Thyroid gland (tissue), 4 donors: ENCODE measurements at regions not wholly inside any gene's neighbourhood (a gene's known extent, or its start where the extent isn't known, plus 50 kb on each side); places are given as distances from the start of the nearest gene placed in this dataset.
"Not testable (repeated sequence)": the region's sequence is repeated elsewhere in the genome, so short reads cannot be mapped to it uniquely, and the experiment has no call there.

Experiments used
- DNase-seq, 2 donors: peaks; one replicate each; pipeline ENCODE4 v3.0.0-alpha.2; 2019
- H3K27ac ChIP-seq, 3 donors: fragments of 200-600 bp; sonication (generic); 1 replicate in 2 of 3; 2 replicates in 1 of 3; pipeline ENCODE4 v1.5.1; 2016 to 2019; ENCODE audit warnings: mild to moderate bottlenecking in 1 of 3, moderate library complexity in 1 of 3
- H3K27me3 ChIP-seq: fragments of 200-600 bp; sonication (generic); one replicate; pipeline ENCODE4 v1.5.1; 2019
- H3K36me3 ChIP-seq, 2 donors: fragments of 200-600 bp; sonication (generic); one replicate each; pipeline ENCODE4 v1.5.1; 2016 to 2019
- H3K4me1 ChIP-seq, 2 donors: fragments of 200-600 bp; sonication (generic); one replicate each; pipeline ENCODE4 v1.5.1; 2017 to 2019
- H3K4me3 ChIP-seq, 3 donors: fragments of 200-600 bp; sonication (generic); replicated peaks in 1 of 3; 1 replicate in 2 of 3; 2 replicates in 1 of 3; pipeline ENCODE4 v1.5.1; 2016; ENCODE audit warnings: mild to moderate bottlenecking in 1 of 3
- H3K9me3 ChIP-seq: fragments of 200-600 bp; sonication (generic); one replicate; pipeline ENCODE4 v1.5.1; 2017
- CTCF ChIP-seq, 6 experiments: fragments of 200-600 bp in 3 of 6; fragments of 450-650 bp in 3 of 6; sonication (generic) in 3 of 6; IDR thresholded peaks; one replicate each; pipeline ENCODE4 v1.5.1; 2016 to 2019; ENCODE audit warnings: antibody characterized with exemption in 6 of 6, mild to moderate bottlenecking in 2 of 6, inconsistent platforms in 1 of 6, moderate library complexity in 1 of 6
- POLR2A ChIP-seq, 2 donors: fragments of 450-650 bp; IDR thresholded peaks; one replicate each; pipeline ENCODE4 v1.6.1; 2017; ENCODE audit warnings: antibody characterized with exemption in 2 of 2, mild to moderate bottlenecking in 2 of 2, moderate library complexity in 1 of 2
- WGBS, 2 donors: methylation state at CpG; one replicate each; pipeline ENCODE4 v1.1.5; 2017; 5-methylcytosine and 5-hydroxymethylcytosine counted together
- intact Hi-C: fragments of 100-400 bp; cut with DNase I; formaldehyde crosslinking; loops from one replicate; pipeline ENCODE4 v1.15.1; 2023

DNA sequence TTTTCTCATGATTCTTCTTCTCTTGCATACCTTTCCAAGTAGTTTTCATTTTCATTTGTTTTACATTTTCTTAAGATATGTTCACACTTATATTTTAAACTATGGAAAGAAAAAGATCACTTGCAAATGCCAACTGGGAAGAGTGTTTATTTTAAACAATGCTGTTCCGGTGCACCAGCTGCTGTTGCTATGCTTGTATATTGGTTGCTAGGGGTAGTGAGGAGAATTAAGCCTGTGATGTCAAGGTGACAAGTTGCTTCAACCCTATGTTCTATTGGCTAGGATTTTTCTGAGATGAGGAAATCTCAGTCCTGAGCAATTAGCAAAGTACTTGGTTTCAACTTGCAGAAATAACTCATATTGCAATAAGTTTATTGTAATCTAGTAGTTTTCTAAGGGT lies 500.1 kb downstream of the MFSD1 start:
- Histone ChIP-seq H3K27ac (no peak overlapping the region), H3K4me3 (no peak overlapping the region), H3K9me3 (no peaks in the 10 kb centered on the region), H3K4me1 (no peaks in the 10 kb centered on the region), H3K36me3 (no peaks in the 10 kb centered on the region), H3K27me3 (no peaks in the 10 kb centered on the region)
- WGBS, 2 donors, result 67 to 68% methylated on average over 1 of the region's 1 CpG
- intact Hi-C loops, result no loop called here
- TF ChIP-seq POLR2A (IDR thresholded peaks at IDR 0.05), result no peak
- TF ChIP-seq CTCF (IDR thresholded peaks at IDR 0.05), result no peak
- no peak for DNase-seq

- H3K36me3 ChIP-seq, result no peaks in the 10 kb centered on the region
- no peak overlapping the region for H3K4me3 ChIP-seq
- intact Hi-C loops, result no loop called here
- no peaks in the 10 kb centered on the region for H3K4me1 ChIP-seq
- no peak for DNase-seq
- H3K9me3 ChIP-seq, result no peaks in the 10 kb centered on the region
- no peak for TF ChIP-seq POLR2A (IDR thresholded peaks at IDR 0.05)
- no peak for TF ChIP-seq CTCF (IDR thresholded peaks at IDR 0.05)
- H3K27ac ChIP-seq, result no peak overlapping the region
- H3K27me3 ChIP-seq, result no peaks in the 10 kb centered on the region
Observed at GRCh38 chr3:159305017-159305416, 503.2 kb downstream of the MFSD1 start.

- DNase-seq, H3K4me3 ChIP-seq, H3K36me3 ChIP-seq, H3K9me3 ChIP-seq, H3K27me3 ChIP-seq, intact Hi-C loops, H3K27ac ChIP-seq, H3K4me1 ChIP-seq: not testable (repeated sequence)
- 76 to 77% methylated on average over 3 of the region's 3 CpGs for WGBS, 2 donors
Observed at GRCh38 chr3:159316706-159317105, 514.9 kb downstream of the MFSD1 start.

- intact Hi-C loops, result no loop called here
- no peaks in the 10 kb centered on the region for H3K4me1 ChIP-seq
- H3K36me3 ChIP-seq, result no peaks in the 10 kb centered on the region
- H3K27me3 ChIP-seq, result no peaks in the 10 kb centered on the region
- TF ChIP-seq POLR2A (IDR thresholded peaks at IDR 0.05) (no peak), CTCF (IDR thresholded peaks at IDR 0.05) (no peak)
- H3K27ac ChIP-seq, result no peak overlapping the region
- DNase-seq, result no peak
- H3K9me3 ChIP-seq, result no peaks in the 10 kb centered on the region
- H3K4me3 ChIP-seq, result no peak overlapping the region
Observed at GRCh38 chr3:159319156-159319555, 517.3 kb downstream of the MFSD1 start.

GRCh38 chr3:159322322-159322939 lies 520.6 kb downstream of the MFSD1 start:
- 33 to 44% methylated on average over 8 of the region's 8 CpGs for WGBS, 2 donors
- DNase-seq, result peak; percentile 28 to 47
- no peaks in the 10 kb centered on the region for H3K9me3 ChIP-seq
- no peaks in the 10 kb centered on the region for H3K4me1 ChIP-seq
- H3K36me3 ChIP-seq, result no peaks in the 10 kb centered on the region
- H3K27me3 ChIP-seq, result no peaks in the 10 kb centered on the region
- H3K27ac ChIP-seq, result no peak overlapping the region
- no peak for TF ChIP-seq POLR2A (IDR thresholded peaks at IDR 0.05)
- peak in 4 of 6 experiments; percentile 13 to 63 (median 37) for TF ChIP-seq CTCF (IDR thresholded peaks at IDR 0.05)
- H3K4me3 ChIP-seq, result no peak overlapping the region
- intact Hi-C loops, result no loop called here

GRCh38 chr3:159323848-159324247 lies 522.0 kb downstream of the MFSD1 start:
- TF ChIP-seq CTCF (IDR thresholded peaks at IDR 0.05) (no peak), POLR2A (IDR thresholded peaks at IDR 0.05) (no peak)
- 85 to 87% methylated on average over 3 of the region's 3 CpGs for WGBS, 2 donors
- Histone ChIP-seq H3K9me3 (no peaks in the 10 kb centered on the region), H3K27me3 (no peaks in the 10 kb centered on the region), H3K27ac (no peak overlapping the region), H3K4me3 (no peak overlapping the region), H3K4me1 (no peaks in the 10 kb centered on the region), H3K36me3 (no peaks in the 10 kb centered on the region)
- intact Hi-C loops, result no loop called here
- no peak for DNase-seq
